Heart left ventricle (tissue), 16 donors: ENCODE measurements at regions not wholly inside any gene's neighbourhood (a gene's known extent, or its start where the extent isn't known, plus 50 kb on each side); places are given as distances from the start of the nearest gene placed in this dataset.
"Not testable (repeated sequence)": the region's sequence is repeated elsewhere in the genome, so short reads cannot be mapped to it uniquely, and the experiment has no call there.

Experiments
- ATAC-seq, 4 donors: fragments of 200-7000 bp; cut with Tn5 transposase; one replicate each; pipeline ENCODE4 v1.9.1; 2020 to 2022; ENCODE audit warnings: moderate library complexity in 4 of 4, mild to moderate bottlenecking in 3 of 4, moderate number of reproducible peaks in 1 of 4
- DNase-seq, 5 donors: peaks; one replicate each; pipeline ENCODE4 v3.0.0-alpha.2; 2020
- H3K27ac ChIP-seq, 12 donors: fragments of 200-600 bp; sonication (generic) in 4 of 12; one replicate each; pipeline versions ENCODE4 v1.5.0 to v1.8.0; 2016 to 2022; ENCODE audit warnings: mild to moderate bottlenecking in 2 of 12
- H3K27me3 ChIP-seq, 9 donors: fragments of 200-600 bp; sonication (generic) in 2 of 9; one replicate each; pipeline versions ENCODE4 v1.5.1 to v1.8.0; 2016 to 2022; ENCODE audit warnings: mild to moderate bottlenecking in 3 of 9
- H3K36me3 ChIP-seq, 9 donors: fragments of 200-600 bp; sonication (generic) in 2 of 9; one replicate each; pipeline versions ENCODE4 v1.5.0 to v1.8.0; 2018 to 2022; ENCODE audit warnings: mild to moderate bottlenecking in 2 of 9
- H3K4me1 ChIP-seq, 12 donors: fragments of 200-600 bp; sonication (generic) in 4 of 12; one replicate each; pipeline versions ENCODE4 v1.5.0 to v1.8.0; 2016 to 2022; ENCODE audit warnings: mild to moderate bottlenecking in 3 of 12
- H3K4me3 ChIP-seq, 12 donors: fragments of 200-600 bp; sonication (generic) in 4 of 12; one replicate each; pipeline versions ENCODE4 v1.5.0 to v1.8.0; 2017 to 2022; ENCODE audit warnings: mild to moderate bottlenecking in 9 of 12, moderate library complexity in 4 of 12
- H3K9me3 ChIP-seq, 12 donors: fragments of 200-600 bp; sonication (generic) in 4 of 12; one replicate each; pipeline versions ENCODE4 v1.5.0 to v1.8.0; 2016 to 2022; ENCODE audit warnings: mild to moderate bottlenecking in 1 of 12
- POLR2A ChIP-seq, 2 donors: fragments of 450-650 bp; IDR thresholded peaks; one replicate each; pipeline ENCODE4 v1.6.1; 2017; ENCODE audit warnings: antibody characterized with exemption in 2 of 2, mild to moderate bottlenecking in 2 of 2, moderate library complexity in 2 of 2
- WGBS, 4 donors: extraction: QIAGEN DNeasy Blood & Tissue Kit in 2 of 4; methylation state at CpG; one replicate each; pipeline versions ENCODE4 v1.1.5 to v1.1.7; 2013 to 2018; 5-methylcytosine and 5-hydroxymethylcytosine counted together
- intact Hi-C, 10 donors: fragments of 100-400 bp; cut with DNase I; formaldehyde crosslinking; loops; one replicate each; pipeline versions ENCODE4 v1.11.1 to v1.14.2; 2022
- TF ChIP-seq, protein P1 (sequence below), 12 donors: fragments of 200-600 bp; sonication (generic) in 4 of 12; IDR thresholded peaks; one replicate each; pipeline versions ENCODE4 v1.5.0 to v1.8.0; 2018 to 2022; ENCODE audit warnings: antibody characterized with exemption in 12 of 12, mild to moderate bottlenecking in 5 of 12
- donor health status: ischemic (EF 13 %, LVEDD 7.1; RV severe dilation, severe dysfunction).
- donor health status: healthy with polysubstance abuse.
- donor health status: DM: no; HTN: yes; CAD: no.
- donor health status: DM: no; HTN: no; CAD: no.
- donor health status: ischemic (EF 25% LVEDD 6.9; RV normal size, moderate dysfunction).
- donor health status: ischemic (EF 25% LVEDD 5.7; RV mildly dilated, moderate dysfunction).
- donor health status: healthy.
- donor health status: DM: yes; HTN: yes; CAD: no.
- donor health status: ischemic (EF 35%, LVEDD 5.7; RV mildly dilated, moderate dysfunction).
- donor health status: nonischemic (EF 11% LVEDD 7.7; RV severe dilation, severe dysfunction).
- donor health status: DM: yes; HTN: yes; CAD: no.
- donor health status: PGD.
- donor health status: ischemic (EF 29% LVEDD 5.4; RV normal size, mild dysfunction).
- donor health status: nonischemic (EF 23%, LVEDD 6.1; RV moderate dilation, normal function).

DNA sequence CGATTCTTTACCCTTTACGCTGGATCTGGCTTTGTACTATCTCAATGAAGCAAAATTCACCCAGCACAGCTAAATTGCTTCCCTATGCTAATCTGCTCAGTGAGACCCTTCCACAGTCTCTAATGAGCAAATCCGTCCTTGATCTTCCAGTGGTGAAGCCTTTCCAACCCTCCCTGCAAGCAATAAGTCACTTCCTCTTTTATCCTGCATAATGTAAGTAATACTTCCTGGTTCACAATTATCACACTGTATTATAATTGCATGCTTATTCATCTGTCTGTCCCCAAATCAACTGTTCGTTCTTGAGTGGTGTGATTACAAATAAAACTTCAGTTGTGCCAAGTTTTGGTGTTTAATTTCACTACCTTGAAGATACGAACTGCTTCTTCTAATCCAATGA, 404.0 kb downstream of the ADCYAP1 start:
- no peak overlapping the region for H3K27ac ChIP-seq
- no peak overlapping the region for H3K4me3 ChIP-seq
- no peak for TF ChIP-seq POLR2A (IDR thresholded peaks at IDR 0.05)
- TF ChIP-seq, protein P1, sequence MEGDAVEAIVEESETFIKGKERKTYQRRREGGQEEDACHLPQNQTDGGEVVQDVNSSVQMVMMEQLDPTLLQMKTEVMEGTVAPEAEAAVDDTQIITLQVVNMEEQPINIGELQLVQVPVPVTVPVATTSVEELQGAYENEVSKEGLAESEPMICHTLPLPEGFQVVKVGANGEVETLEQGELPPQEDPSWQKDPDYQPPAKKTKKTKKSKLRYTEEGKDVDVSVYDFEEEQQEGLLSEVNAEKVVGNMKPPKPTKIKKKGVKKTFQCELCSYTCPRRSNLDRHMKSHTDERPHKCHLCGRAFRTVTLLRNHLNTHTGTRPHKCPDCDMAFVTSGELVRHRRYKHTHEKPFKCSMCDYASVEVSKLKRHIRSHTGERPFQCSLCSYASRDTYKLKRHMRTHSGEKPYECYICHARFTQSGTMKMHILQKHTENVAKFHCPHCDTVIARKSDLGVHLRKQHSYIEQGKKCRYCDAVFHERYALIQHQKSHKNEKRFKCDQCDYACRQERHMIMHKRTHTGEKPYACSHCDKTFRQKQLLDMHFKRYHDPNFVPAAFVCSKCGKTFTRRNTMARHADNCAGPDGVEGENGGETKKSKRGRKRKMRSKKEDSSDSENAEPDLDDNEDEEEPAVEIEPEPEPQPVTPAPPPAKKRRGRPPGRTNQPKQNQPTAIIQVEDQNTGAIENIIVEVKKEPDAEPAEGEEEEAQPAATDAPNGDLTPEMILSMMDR (IDR thresholded peaks at IDR 0.05), result no peak
- intact Hi-C loops, result loop anchor here in 1 of 10 donors (10.0 kb wide), 1 partner anchor 56 kb away; no protein-coding TSS in a partner anchor
- no peaks in the 10 kb centered on the region for H3K36me3 ChIP-seq
- no peaks in the 10 kb centered on the region for H3K4me1 ChIP-seq
- H3K9me3 ChIP-seq, result no peaks in the 10 kb centered on the region
- whole genome bisulfite sequencing, 4 donors, result 66 to 77% (median 75%) methylated on average over 5 of the region's 5 CpGs
- DNase-seq (no peak), ATAC-seq (no peak)
- no peaks in the 10 kb centered on the region for H3K27me3 ChIP-seq

DNA sequence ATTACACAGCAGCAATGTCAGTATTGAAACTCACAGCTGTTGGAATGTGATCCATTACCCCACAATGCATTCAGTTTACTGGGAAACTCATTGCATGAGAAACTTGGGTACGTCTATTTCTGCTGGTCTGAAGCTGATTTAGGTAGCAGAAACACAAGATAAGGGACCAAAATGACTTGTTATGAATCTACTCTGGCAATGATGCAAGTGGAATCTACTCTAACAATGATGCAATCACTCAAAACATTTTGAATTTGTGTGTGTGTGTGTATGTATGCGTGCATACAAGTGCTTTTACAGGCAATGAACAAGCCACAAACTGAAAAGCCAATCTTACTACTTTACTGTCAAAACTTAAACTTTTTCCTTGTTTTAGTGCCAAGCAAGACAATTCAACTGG, 406.7 kb downstream of the ADCYAP1 start:
- Histone ChIP-seq H3K9me3 (no peaks in the 10 kb centered on the region), H3K27me3 (no peaks in the 10 kb centered on the region), H3K36me3 (no peaks in the 10 kb centered on the region), H3K27ac (no peak overlapping the region), H3K4me3 (no peak overlapping the region), H3K4me1 (no peaks in the 10 kb centered on the region)
- WGBS, 4 donors, result 66 to 69% (median 68%) methylated on average over 2 of the region's 2 CpGs
- ATAC-seq, result no peak
- TF ChIP-seq, protein P1 (IDR thresholded peaks at IDR 0.05), result no peak
- no peak for TF ChIP-seq POLR2A (IDR thresholded peaks at IDR 0.05)
- no peak for DNase-seq
- intact Hi-C loops, result loop anchor here in 1 of 10 donors (10.0 kb wide), 1 partner anchor 57 kb away; no protein-coding TSS in a partner anchor

DNA sequence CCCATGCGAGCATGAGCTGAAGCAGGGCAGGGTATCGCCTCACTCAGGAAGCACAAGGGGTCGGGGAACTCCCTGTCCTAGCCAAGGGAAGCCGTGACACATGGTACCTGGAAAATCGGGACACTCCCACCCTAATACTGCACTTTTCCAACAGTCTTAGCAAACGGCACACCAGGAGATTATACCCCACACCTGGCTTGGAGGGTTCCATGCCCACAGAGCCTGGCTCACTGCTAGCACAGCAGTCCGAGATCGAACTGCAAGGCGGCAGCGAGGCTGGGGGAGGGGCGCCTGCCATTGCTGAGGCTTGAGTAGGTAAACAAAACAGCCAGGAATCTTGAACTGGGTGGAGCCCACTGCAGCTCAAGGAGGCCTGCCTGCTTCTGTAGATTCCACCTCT, 430.7 kb downstream of the ADCYAP1 start:
- peaks cover 0 to 19% (median 0%) of the 10 kb centered on the region in 12 donors for H3K9me3 ChIP-seq
- DNase-seq, intact Hi-C loops, ATAC-seq, H3K27me3 ChIP-seq, H3K4me1 ChIP-seq, H3K36me3 ChIP-seq, H3K4me3 ChIP-seq, H3K27ac ChIP-seq: not testable (repeated sequence)
- 81 to 89% (median 86%) methylated on average over 10 to 11 of the region's 11 CpGs for WGBS, 4 donors

DNA sequence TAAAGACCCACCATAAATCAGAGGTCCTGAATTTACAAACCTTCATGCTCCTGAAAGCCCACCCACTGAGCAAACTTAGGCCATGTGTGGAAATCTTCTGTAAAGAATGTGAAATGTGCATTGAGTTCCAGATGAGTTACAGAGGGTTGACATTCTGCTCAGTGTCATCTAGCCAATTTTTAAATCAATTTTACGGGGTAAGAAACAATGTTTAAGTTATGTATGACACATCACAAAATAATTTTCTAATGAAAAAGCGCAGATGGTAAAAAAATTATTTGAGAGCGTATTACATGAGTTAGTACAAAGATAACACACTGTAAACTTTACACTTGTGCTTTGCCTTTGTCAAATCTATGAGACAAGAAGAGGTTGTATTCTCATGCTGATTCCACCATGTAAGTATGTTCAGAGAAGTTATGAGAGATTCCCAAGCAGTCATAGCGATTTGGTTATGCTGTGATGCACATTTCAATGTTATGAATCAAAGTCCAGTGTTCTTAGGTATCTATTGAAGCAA, 446.3 kb downstream of the ADCYAP1 start:
- TF ChIP-seq POLR2A (IDR thresholded peaks at IDR 0.05), result no peak
- TF ChIP-seq, protein P1 (IDR thresholded peaks at IDR 0.05), result no peak
- WGBS, 4 donors, result 69 to 76% (median 73%) methylated on average over 4 of the region's 4 CpGs
- ATAC-seq (no peak), DNase-seq (no peak)
- H3K9me3 ChIP-seq, result no peaks in the 10 kb centered on the region
- no peak overlapping the region for H3K27ac ChIP-seq
- intact Hi-C loops, result no loop called here
- no peaks in the 10 kb centered on the region for H3K36me3 ChIP-seq
- H3K27me3 ChIP-seq, result peaks cover 0 to 4% (median 0%) of the 10 kb centered on the region in 9 donors
- no peak overlapping the region for H3K4me3 ChIP-seq
- no peaks in the 10 kb centered on the region for H3K4me1 ChIP-seq

DNA sequence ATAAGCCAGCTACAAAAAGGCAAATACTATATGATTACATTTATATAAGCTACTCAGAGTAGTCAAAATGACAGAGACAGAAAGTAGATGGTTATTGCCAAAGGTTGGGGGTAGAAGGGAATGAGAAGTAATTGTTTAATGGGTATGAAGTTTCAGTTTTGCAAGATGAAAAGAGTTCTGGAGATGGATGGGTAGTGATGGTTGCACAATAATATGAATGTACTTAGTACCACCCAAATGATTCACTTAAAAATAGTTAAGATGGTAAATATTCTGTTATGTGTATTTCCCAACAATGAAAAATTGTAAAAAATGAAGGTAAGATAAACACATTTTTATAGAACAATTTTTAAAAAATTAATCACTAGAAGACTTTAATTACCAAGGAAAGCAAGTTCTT, 448.4 kb downstream of the ADCYAP1 start:
- H3K9me3 ChIP-seq, result no peaks in the 10 kb centered on the region
- ATAC-seq, result no peak
- peaks cover 0 to 4% (median 0%) of the 10 kb centered on the region in 9 donors for H3K27me3 ChIP-seq
- no peaks in the 10 kb centered on the region for H3K36me3 ChIP-seq
- H3K27ac ChIP-seq, result no peak overlapping the region
- no peak for TF ChIP-seq POLR2A (IDR thresholded peaks at IDR 0.05)
- TF ChIP-seq, protein P1 (IDR thresholded peaks at IDR 0.05), result no peak
- DNase-seq, result no peak
- intact Hi-C loops, result no loop called here
- H3K4me3 ChIP-seq, result no peak overlapping the region
- no peaks in the 10 kb centered on the region for H3K4me1 ChIP-seq
